GM19372 (cell line): ENCODE measurements at regions not wholly inside any gene's neighbourhood (a gene's known extent, or its start where the extent isn't known, plus 50 kb on each side); places are given as distances from the start of the nearest gene placed in this dataset.
"Not testable (repeated sequence)": the region's sequence is repeated elsewhere in the genome, so short reads cannot be mapped to it uniquely, and the experiment has no call there.

Source experiments
- ATAC-seq: cut with Tn5 transposase; IDR thresholded peaks from one replicate; pipeline ENCODE4 v1.9.1; 2021; ENCODE audit warnings: mild to moderate bottlenecking, low read depth, moderate library complexity; ENCODE audit not compliant: unreplicated experiment

- no peak for ATAC-seq
These were observed 291.8 kb downstream of the TSHZ3 start for GRCh38 chr19:31057476-31057875.

- no peak for ATAC-seq
These were observed 293.8 kb downstream of the TSHZ3 start for GRCh38 chr19:31055454-31055853.

GRCh38 chr19:31054430-31054829, 294.8 kb downstream of the TSHZ3 start:
- no peak for ATAC-seq

- no peak for ATAC-seq
These were observed 299.8 kb downstream of the TSHZ3 start for GRCh38 chr19:31049431-31049830.

GRCh38 chr19:31046024-31046423, 303.2 kb downstream of the TSHZ3 start:
- ATAC-seq: no peak

GRCh38 chr19:31041461-31041860, 307.8 kb downstream of the TSHZ3 start:
- no peak for ATAC-seq

- no peak for ATAC-seq
These were observed 310.1 kb downstream of the TSHZ3 start for GRCh38 chr19:31039151-31039550.

GRCh38 chr19:31037286-31037980, 311.8 kb downstream of the TSHZ3 start:
- ATAC-seq: no peak

- ATAC-seq: not testable (repeated sequence)
These were observed 317.8 kb downstream of the TSHZ3 start for GRCh38 chr19:31031455-31031854.

GRCh38 chr19:31023038-31023437, 326.2 kb downstream of the TSHZ3 start:
- ATAC-seq: no peak

GRCh38 chr19:31018936-31019335, 330.3 kb downstream of the TSHZ3 start:
- no peak for ATAC-seq

GRCh38 chr19:31015778-31016177, 333.5 kb downstream of the TSHZ3 start:
- ATAC-seq: no peak

GRCh38 chr19:31014668-31015067, 334.6 kb downstream of the TSHZ3 start:
- no peak for ATAC-seq

- ATAC-seq: no peak
These were observed 335.7 kb downstream of the TSHZ3 start for GRCh38 chr19:31013384-31014020.

- no peak for ATAC-seq
These were observed 346.6 kb downstream of the TSHZ3 start for GRCh38 chr19:31002518-31003244.

- ATAC-seq: no peak
These were observed 347.2 kb downstream of the TSHZ3 start for GRCh38 chr19:31001991-31002390.

GRCh38 chr19:31000913-31001312, 348.3 kb downstream of the TSHZ3 start:
- ATAC-seq: no peak

GRCh38 chr19:30999726-31000125, 349.5 kb downstream of the TSHZ3 start:
- no peak for ATAC-seq

GRCh38 chr19:30997222-30997621, 352.0 kb downstream of the TSHZ3 start:
- no peak for ATAC-seq

- no peak for ATAC-seq
These were observed 370.6 kb downstream of the TSHZ3 start for GRCh38 chr19:30978639-30979038.

- ATAC-seq: no peak
These were observed 379.6 kb downstream of the TSHZ3 start for GRCh38 chr19:30969591-30969990.
